ENCODE measurements at regions not wholly inside any gene's neighbourhood (a gene's known extent, or its start where the extent isn't known, plus 50 kb on each side); places are given as distances from the start of the nearest gene placed in this dataset.
A peak's percentile ranks its signal among the peaks of the same experiment; 100 is the strongest.

GRCh38 chr5:145708169-145708568 is 127.0 kb downstream of the PRELID2 start:
- TF ChIP-seq CTCF (IDR thresholded peaks at IDR 0.05; ENCODE audit: low read depth, low read length), result no peak
- Histone ChIP-seq H3K4me3 (no peak overlapping the region), H3K36me3 (no peaks in the 10 kb centered on the region), H3K27me3 (no peaks in the 10 kb centered on the region), H3K27ac (no peak overlapping the region), H3K4me1 (ENCODE audit: low read depth) (no peaks in the 10 kb centered on the region), H3K9me3 (ENCODE audit: low read depth) (no peaks in the 10 kb centered on the region)
- DNase-seq (ENCODE audit: low read depth in 1 of 2, low spot score in 1 of 2), result no peak

- no peak for DNase-seq (ENCODE audit: low read depth in 1 of 2, low spot score in 1 of 2)
- H3K27ac ChIP-seq, result no peak overlapping the region
These were observed 130.4 kb downstream of the PRELID2 start for GRCh38 chr5:145704724-145705123.

GRCh38 chr5:145703856-145704255 is 131.3 kb downstream of the PRELID2 start:
- no peaks in the 10 kb centered on the region for H3K36me3 ChIP-seq
- no peak for TF ChIP-seq CTCF (IDR thresholded peaks at IDR 0.05; ENCODE audit: low read depth, low read length)
- H3K27me3 ChIP-seq, result no peaks in the 10 kb centered on the region
- no peak overlapping the region for H3K27ac ChIP-seq
- no peak overlapping the region for H3K4me3 ChIP-seq
- H3K9me3 ChIP-seq (ENCODE audit: low read depth), result no peaks in the 10 kb centered on the region
- H3K4me1 ChIP-seq (ENCODE audit: low read depth), result no peaks in the 10 kb centered on the region
- DNase-seq (ENCODE audit: low read depth in 1 of 2, low spot score in 1 of 2), result no peak

More at GRCh38 chr5:145704724-145705123, 130.4 kb downstream of the PRELID2 start:
- TF ChIP-seq CTCF (IDR thresholded peaks at IDR 0.05; ENCODE audit: low read depth, low read length), result no peak
- H3K4me1 ChIP-seq (ENCODE audit: low read depth), result no peaks in the 10 kb centered on the region
- H3K36me3 ChIP-seq, result no peaks in the 10 kb centered on the region
- no peaks in the 10 kb centered on the region for H3K9me3 ChIP-seq (ENCODE audit: low read depth)
- H3K27me3 ChIP-seq, result no peaks in the 10 kb centered on the region
- H3K4me3 ChIP-seq, result no peak overlapping the region

GRCh38 chr5:145701404-145701803 is 133.7 kb downstream of the PRELID2 start:
- Histone ChIP-seq H3K4me1 (ENCODE audit: low read depth) (no peaks in the 10 kb centered on the region), H3K27me3 (no peaks in the 10 kb centered on the region), H3K9me3 (ENCODE audit: low read depth) (no peaks in the 10 kb centered on the region), H3K36me3 (no peaks in the 10 kb centered on the region), H3K27ac (no peak overlapping the region), H3K4me3 (no peak overlapping the region)
- TF ChIP-seq CTCF (IDR thresholded peaks at IDR 0.05; ENCODE audit: low read depth, low read length), result no peak
- DNase-seq (ENCODE audit: low read depth in 1 of 2, low spot score in 1 of 2), result no peak

- DNase-seq (ENCODE audit: low read depth in 1 of 2, low spot score in 1 of 2), result peak in 1 of 2 donors; percentile 56
- H3K9me3 ChIP-seq (ENCODE audit: low read depth), result no peaks in the 10 kb centered on the region
- H3K4me1 ChIP-seq (ENCODE audit: low read depth), result no peaks in the 10 kb centered on the region
- no peak overlapping the region for H3K27ac ChIP-seq
- H3K27me3 ChIP-seq, result no peaks in the 10 kb centered on the region
- no peak for TF ChIP-seq CTCF (IDR thresholded peaks at IDR 0.05; ENCODE audit: low read depth, low read length)
- no peaks in the 10 kb centered on the region for H3K36me3 ChIP-seq
- H3K4me3 ChIP-seq, result no peak overlapping the region
These were observed 135.3 kb downstream of the PRELID2 start for GRCh38 chr5:145699846-145700245.

Data from cardiac muscle cell (in vitro differentiated cells and primary cell).